Epithelial cell of prostate (primary cell): ENCODE measurements at regions not wholly inside any gene's neighbourhood (a gene's known extent, or its start where the extent isn't known, plus 50 kb on each side); places are given as distances from the start of the nearest gene placed in this dataset.

Experiments
- DNase-seq: peaks from one replicate; pipeline ENCODE4 v3.0.0-alpha.2; 2011; ENCODE audit warnings: low read depth, low spot score
- H3K27ac ChIP-seq: fragments of 450-650 bp; 2 replicates; pipeline ENCODE4 v1.5.1; 2017; ENCODE audit warnings: mild to moderate bottlenecking

- H3K27ac ChIP-seq = no peak overlapping the region
- DNase-seq = no peak
These were observed 1073.3 kb upstream of the PHF14 start for GRCh38 chr7:9900339-9900738.

GRCh38 chr7:9921326-9921725 is 1052.3 kb upstream of the PHF14 start:
- no peak for DNase-seq
- no peak overlapping the region for H3K27ac ChIP-seq

- no peak overlapping the region for H3K27ac ChIP-seq
- DNase-seq = peak; percentile 6
These were observed 1035.6 kb upstream of the PHF14 start for GRCh38 chr7:9937944-9938631.

DNA sequence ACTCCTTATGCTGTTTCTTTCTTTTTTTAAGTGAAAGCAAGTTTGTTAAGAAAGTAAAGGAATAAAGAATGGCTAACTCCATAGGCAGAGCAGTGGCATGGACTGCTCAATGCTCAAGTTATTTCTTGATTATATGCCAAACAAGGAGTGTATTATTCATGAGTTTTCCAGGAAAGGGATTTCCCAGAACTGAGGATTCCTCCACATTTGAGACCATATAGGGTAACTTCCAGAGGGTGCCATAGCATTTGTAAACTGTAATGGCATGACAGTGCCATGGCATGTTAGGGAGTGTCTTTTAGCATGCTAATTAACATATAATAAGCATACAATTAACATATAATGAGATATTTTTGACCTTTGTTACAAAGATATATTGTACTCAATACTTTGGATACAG is 1034.5 kb upstream of the PHF14 start:
- DNase-seq = no peak
- H3K27ac ChIP-seq = no peak overlapping the region

DNA sequence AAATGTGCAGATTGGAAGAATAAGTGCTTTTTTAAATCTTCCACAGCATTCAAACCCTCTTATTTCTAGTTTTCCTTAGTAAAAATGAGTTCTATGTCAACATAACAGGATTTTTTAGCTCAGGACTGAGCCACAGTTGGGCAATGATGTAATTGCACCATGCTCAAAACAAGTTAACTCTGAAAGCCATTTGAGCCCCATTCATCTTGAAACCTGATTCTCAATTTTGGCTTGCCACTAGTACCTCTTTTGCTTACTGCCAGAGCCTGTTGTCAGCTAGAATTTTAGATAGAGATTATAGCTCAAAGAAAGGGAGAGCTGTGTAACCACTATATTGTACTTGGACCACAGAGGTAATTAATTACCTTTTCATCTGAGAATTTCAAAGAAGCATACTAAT is 1028.5 kb upstream of the PHF14 start:
- H3K27ac ChIP-seq = no peak overlapping the region
- no peak for DNase-seq

DNA sequence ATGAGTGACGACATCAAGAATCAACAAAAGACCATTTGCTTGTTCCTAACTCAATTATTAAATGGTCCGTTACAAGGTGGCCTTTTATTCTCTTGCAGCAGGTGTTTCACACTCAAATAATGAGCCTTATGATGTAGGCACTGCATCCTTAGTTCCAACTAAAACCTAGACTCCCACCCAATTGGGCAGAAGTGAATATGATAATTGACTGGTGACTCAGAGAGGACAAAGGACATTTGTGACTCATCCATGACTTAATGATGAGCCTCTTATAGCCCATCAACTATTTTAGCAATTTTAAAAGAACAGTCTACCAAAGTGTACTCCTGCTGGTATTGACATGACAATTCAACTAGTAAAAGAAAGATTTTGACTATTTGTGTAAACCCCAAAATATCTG is 1027.8 kb upstream of the PHF14 start:
- DNase-seq = no peak
- H3K27ac ChIP-seq = no peak overlapping the region

GRCh38 chr7:9955138-9955537 is 1018.5 kb upstream of the PHF14 start:
- no peak for DNase-seq
- H3K27ac ChIP-seq = no peak overlapping the region

DNA sequence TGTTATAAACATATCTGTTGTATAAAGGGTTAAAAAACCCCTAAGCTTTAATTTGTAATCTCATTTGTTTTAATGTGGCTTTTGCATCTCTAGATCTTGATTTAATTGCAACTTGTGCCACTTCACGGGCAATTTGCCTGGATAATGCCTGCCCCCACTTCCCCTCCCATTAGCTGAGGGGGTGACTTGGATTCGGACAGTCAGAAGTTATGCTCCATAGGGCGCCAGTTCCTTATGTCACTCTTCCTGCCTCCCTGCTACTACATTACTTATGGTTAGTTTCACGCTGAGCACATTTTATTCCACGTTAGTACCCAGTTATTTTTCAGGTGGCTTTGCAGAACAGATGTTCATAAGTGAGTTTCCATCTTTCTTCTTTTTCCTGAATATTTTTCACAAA is 1015.2 kb upstream of the PHF14 start:
- no peak for DNase-seq
- H3K27ac ChIP-seq = no peak overlapping the region

DNA sequence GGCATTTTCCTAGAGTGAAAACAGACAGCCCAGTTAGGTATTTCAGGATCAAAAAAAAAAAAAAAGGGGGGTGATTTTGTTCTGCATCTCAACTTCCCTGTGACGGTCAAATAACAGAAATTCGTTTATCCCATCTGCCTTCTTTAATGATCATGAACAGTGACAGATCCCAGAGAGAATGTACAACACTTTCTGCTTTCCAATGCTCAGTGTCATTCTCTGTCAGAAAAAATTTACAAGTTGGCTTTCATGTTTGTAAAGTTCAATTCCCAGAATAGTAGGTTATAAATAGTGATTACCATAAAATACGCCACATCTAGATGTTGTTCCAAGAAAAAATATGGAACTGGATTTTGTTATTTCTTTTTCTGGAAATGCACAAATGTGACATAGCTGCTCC is 1013.2 kb upstream of the PHF14 start:
- H3K27ac ChIP-seq = no peak overlapping the region
- no peak for DNase-seq

DNA sequence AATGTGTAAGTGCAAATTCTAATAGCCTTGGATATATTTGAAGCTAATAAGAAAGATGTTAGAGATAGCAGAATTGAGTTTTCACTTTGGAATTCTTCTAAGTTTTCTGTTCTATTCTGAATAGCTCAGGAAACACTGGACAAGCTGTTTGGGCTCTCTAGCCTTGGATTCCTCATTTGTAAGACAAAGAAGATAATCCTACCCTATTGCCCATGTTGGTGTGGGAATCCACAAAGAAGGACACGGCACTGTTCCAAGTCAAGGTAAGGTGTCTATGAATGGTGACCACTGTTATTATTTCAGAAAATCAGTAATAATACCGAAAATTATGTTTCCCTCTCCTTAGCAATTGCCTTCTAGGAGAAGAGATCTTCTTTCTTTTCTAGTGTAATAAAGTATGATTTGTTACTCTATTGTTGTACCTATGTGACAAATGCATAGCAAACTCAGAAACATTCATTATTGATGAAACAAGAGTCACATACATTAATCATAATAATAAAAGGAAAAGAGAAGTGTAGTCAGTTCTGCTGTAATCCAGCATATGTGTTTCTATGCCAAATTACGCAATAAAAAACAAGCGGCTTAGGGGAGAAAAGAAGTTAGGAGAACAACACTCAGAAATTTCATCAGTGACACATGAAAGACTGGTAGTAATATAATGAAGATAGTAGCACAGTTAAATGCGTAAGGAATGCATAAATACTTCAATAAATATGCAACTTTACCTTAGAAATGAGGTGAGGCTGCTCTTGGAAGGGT is 1012.3 kb upstream of the PHF14 start:
- no peak for DNase-seq
- H3K27ac ChIP-seq = no peak overlapping the region

- H3K27ac ChIP-seq = no peak overlapping the region
- DNase-seq = no peak
These were observed 1010.9 kb upstream of the PHF14 start for GRCh38 chr7:9962742-9963141.

DNA sequence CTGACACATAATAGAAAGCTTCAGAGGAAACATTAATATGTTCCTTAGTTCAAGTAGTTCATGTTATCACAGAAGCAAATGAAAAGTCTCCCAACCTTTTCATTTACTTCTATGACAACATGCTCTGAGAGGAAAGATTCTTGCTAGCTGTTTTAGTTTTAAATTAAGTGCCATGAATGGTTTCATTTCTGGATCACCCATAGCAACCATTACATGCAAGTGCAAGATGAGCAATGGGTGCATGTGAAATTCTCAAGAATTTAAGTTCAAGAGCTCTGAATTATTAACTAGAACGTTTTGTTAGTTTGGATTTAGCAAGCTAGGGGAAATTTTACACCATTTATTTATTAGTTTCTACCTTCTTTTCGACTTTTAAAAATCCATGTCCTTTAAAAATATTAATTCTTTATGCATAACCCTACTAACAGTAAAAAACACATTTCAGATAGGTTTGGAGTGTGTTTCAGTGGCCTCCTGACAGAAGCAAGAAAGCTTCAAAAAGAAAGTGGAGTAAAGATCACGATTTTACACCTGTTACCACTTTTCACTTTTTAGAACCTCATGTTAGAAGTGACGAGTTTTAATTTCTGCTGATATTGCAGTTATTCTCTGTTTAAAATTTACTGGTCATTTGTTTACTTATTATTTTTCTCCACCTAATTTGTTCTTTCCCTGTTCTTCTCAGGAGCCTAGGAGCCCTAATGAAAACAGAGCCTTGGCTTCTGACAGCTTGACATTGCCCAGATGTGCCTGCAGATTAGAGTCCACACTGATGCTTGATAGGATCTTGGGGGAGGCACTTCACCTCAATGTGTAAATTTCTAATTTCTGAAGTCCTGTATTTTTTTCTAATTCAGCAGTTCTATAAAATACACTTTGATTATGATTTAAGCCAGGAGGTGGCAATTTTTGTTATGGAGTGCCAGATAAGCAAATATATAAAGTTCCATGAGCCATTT is 995.3 kb upstream of the PHF14 start:
- no peak overlapping the region for H3K27ac ChIP-seq
- no peak for DNase-seq

DNA sequence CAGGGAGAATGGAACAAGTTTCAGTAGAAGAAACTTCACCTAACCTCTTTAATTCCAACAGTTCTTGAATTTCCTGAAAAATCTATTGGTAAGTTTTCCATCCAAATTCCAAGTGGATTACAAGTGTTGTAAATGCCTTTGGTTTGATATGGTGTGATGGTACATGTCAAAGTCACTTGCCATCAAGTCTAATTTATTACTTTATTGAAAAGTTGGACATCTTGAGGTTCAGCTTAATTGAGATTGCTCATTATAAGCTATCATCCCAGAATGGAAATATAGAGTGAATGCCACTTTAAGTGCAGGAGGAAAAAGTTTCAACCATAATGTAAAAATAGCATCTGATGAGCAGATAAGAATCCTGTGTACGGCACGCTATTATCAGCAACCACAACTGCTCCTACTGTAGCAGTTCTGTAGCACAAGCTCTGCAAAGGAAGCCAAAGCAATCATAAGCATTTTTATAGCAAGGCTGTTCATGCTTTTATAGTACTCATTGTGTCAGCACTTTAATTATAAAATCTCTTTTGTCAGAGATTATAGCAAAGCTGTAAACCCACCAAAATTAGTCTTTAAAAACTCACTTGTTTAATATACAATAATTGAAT is 991.8 kb upstream of the PHF14 start:
- DNase-seq = no peak
- H3K27ac ChIP-seq = no peak overlapping the region

DNA sequence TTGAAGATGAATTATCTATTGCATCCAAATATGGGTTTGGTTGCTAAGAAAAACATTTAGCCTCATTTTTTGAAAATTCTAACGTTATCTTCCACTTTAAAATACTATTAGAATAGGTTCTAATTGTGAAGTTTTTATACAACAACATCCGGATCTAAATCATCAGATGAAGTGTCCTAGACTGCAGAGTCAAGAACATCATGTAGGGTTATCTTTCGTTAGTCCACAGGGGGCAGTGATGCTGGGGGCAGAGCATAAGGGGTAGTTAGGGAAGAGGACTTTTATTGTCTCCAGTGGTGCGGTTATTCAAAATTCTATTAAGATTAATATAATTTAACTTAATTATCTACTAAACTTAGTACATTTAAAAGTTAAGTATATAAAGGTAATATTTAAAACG is 990.6 kb upstream of the PHF14 start:
- no peak overlapping the region for H3K27ac ChIP-seq
- DNase-seq = no peak

DNA sequence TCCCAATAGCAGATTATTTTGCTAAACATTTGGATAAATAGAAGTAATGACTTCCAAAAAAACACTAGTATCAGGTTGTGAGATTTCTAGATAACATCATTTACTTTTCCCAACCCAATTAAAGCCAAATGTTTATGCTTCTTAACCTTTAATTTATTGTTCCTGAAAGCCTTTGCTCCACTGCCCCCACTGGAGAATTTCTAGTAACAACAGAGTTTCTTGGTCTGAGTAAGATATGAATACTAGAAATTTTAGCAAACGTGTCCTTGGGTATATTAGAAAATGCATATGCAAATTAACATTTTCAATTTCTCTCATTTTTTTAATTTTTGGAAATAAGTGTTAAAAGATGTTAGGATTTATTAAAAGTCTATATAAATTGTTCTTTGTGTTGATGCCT is 958.0 kb upstream of the PHF14 start:
- no peak overlapping the region for H3K27ac ChIP-seq
- no peak for DNase-seq

DNA sequence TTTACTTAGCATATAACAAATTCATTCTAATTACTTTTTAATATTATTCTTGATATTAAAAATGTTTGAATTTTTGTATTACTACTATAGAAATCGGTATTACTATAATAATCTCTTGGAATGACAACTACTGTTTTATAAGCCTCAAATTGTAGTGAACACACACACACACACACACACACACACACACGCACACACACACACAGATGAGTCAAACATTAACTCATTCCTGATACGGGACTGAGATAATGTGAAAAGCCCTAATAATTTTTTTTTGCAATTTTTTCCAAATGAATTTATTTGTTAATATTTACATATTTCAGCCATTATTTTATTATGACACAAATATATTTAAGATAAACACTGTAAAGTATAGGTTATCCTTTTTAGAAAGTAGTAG is 951.2 kb upstream of the PHF14 start:
- no peak for DNase-seq

DNA sequence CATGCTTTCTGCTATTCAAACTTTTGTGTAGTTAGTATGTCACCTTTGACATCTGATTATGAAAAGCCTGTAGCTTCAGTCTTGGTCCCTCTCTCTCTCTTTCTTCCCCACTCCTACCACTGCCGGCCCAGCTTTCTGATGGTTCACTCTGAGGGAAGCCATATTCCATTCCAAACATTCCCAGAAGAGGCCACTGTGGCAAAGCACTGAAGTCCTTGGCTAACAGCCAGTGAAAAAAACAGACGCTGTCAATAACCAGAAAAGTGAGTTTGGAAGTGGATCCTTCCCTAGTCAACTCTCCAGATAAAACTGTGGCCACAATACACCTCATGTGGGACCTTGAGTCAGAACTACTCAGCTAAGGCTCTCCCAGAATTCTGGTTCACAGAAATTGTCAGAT is 950.7 kb upstream of the PHF14 start:
- DNase-seq = no peak
- H3K27ac ChIP-seq = no peak overlapping the region

More for the DNA sequence above, 951.2 kb upstream of the PHF14 start:
- H3K27ac ChIP-seq = no peak overlapping the region

- H3K27ac ChIP-seq = no peak overlapping the region
- no peak for DNase-seq
These were observed 938.7 kb upstream of the PHF14 start for GRCh38 chr7:10034843-10035556.

DNA sequence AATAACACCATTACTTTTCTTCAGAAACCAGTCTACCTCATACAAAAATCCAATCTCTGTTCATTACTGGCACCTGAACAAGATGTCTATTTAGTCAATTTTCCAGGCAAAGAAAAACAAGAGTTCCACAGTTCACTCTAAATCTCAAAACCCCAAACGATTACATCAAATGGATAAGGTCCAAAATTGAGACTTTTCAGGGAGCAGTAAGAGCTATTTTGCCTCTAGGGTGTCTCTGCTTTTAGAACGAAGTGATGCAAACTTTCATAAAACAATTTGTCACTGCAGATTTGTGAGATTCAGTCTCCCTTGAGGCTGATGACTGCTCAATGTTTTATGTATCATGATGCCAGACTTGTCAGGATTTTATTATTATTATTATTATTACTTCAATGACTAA is 937.0 kb upstream of the PHF14 start:
- no peak for DNase-seq
- H3K27ac ChIP-seq = no peak overlapping the region

GRCh38 chr7:10038351-10038750 is 935.3 kb upstream of the PHF14 start:
- no peak overlapping the region for H3K27ac ChIP-seq
- no peak for DNase-seq
